ENCODE measurements at regions not wholly inside any gene's neighbourhood (a gene's known extent, or its start where the extent isn't known, plus 50 kb on each side); places are given as distances from the start of the nearest gene placed in this dataset.

DNA sequence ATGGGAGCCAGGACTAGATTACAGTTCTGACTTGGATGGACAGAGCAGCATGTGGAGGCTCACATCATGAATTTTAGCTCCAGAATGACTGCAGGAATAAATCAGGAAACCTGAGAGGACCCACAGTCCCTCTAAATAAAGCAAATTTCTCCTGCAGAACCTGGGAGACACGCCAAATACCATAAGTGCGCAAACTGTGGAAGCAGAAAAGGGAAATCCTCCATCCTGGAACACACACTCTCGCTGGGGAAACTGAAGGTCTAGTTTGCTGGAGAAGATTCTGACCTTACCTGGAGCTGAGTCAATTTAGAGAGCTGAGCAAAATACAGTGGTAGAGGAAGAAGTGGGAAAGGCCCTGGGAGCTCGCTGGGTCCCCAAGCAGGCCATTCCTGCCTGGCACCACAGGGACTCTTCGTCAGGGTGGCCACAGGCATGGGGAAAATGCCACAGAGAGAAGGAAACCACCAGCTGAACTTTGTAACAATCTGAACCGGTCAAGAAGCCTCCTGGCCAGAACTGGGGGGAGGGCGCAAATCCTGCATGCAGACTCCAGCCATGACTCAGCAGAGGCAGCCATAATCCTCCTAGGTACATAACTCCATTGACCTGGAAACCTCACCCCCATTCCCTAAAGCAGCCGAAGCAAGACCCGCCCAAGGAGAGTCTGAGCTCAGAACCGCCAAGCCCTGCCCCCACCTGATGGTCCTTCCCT, 390.9 kb downstream of the LRRC70 start:
- DNase-seq (no peak), ATAC-seq (no peak)
- TF ChIP-seq, protein P1, sequence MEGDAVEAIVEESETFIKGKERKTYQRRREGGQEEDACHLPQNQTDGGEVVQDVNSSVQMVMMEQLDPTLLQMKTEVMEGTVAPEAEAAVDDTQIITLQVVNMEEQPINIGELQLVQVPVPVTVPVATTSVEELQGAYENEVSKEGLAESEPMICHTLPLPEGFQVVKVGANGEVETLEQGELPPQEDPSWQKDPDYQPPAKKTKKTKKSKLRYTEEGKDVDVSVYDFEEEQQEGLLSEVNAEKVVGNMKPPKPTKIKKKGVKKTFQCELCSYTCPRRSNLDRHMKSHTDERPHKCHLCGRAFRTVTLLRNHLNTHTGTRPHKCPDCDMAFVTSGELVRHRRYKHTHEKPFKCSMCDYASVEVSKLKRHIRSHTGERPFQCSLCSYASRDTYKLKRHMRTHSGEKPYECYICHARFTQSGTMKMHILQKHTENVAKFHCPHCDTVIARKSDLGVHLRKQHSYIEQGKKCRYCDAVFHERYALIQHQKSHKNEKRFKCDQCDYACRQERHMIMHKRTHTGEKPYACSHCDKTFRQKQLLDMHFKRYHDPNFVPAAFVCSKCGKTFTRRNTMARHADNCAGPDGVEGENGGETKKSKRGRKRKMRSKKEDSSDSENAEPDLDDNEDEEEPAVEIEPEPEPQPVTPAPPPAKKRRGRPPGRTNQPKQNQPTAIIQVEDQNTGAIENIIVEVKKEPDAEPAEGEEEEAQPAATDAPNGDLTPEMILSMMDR (IDR thresholded peaks at IDR 0.05), result no peak
- no peaks in the 10 kb centered on the region for H3K9me3 ChIP-seq
- H3K27ac ChIP-seq, result no peak overlapping the region
- H3K4me3 ChIP-seq, result no peak overlapping the region
- intact Hi-C loops (cut with DNase I), result no loop called here
- no peaks in the 10 kb centered on the region for H3K36me3 ChIP-seq (ENCODE audit: insufficient read depth in 1 of 2, low read depth in 1 of 2)
- WGBS, 3 donors, result 78 to 81% (median 80%) methylated on average over 10 of the region's 10 CpGs
- H3K27me3 ChIP-seq (ENCODE audit: insufficient read depth in 3 of 3, low read length in 2 of 3), result no peaks in the 10 kb centered on the region
- no peaks in the 10 kb centered on the region for H3K4me1 ChIP-seq

DNA sequence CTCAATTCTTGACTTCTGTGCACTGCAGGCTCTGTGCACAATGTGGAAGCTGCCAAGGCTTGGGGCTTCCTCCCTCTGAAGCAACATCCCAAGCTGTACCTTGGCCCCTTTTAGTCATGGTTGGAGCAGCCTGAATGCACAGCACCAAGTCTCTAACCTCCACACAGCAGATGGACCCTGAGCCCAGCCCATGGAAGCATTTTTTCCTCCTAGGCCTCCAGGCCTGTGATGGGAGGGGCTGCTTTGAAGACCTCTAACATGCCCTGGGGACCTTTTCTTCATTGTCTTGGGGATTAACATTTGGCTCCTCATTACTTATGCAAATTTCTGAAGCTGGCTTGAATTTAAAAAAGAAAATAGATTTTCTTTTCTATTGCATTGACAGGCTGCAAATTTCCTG, 385.8 kb downstream of the LRRC70 start:
- intact Hi-C loops (cut with DNase I), result no loop called here
- Histone ChIP-seq H3K4me1 (no peaks in the 10 kb centered on the region), H3K36me3 (ENCODE audit: insufficient read depth in 1 of 2, low read depth in 1 of 2) (no peaks in the 10 kb centered on the region), H3K27me3 (ENCODE audit: insufficient read depth in 3 of 3, low read length in 2 of 3) (no peaks in the 10 kb centered on the region), H3K4me3 (no peak overlapping the region), H3K9me3 (no peaks in the 10 kb centered on the region), H3K27ac (no peak overlapping the region)
- DNase-seq (no peak), ATAC-seq (no peak)
- TF ChIP-seq, protein P1 (IDR thresholded peaks at IDR 0.05), result no peak

DNA sequence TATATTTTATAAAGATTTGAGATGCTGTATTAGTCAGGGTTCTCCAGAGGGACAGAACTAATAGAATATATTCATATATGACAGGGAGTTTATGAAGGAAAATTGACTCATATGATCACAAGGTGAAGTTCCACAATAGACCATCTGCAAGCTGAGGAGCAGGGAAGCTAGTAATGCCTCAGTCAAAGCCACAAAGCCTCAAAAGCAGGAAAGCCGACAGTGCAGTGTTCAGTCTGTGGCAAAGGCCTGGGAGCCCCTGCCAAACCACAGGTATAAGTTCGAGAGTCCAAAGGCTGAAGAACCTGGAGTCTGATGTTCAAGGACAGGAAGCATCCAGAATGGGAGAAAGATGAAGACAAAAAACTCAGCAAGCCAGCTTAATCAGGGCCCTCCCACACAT, 382.2 kb downstream of the LRRC70 start:
- TF ChIP-seq, protein P1 (IDR thresholded peaks at IDR 0.05), result no peak
- H3K27me3 ChIP-seq (ENCODE audit: insufficient read depth in 3 of 3, low read length in 2 of 3), result no peaks in the 10 kb centered on the region
- H3K4me3 ChIP-seq, result no peak overlapping the region
- WGBS, 3 donors, result 74 to 80% (median 80%) methylated on average over 2 of the region's 2 CpGs
- no peaks in the 10 kb centered on the region for H3K4me1 ChIP-seq
- no peak for ATAC-seq
- intact Hi-C loops (cut with DNase I), result no loop called here
- no peak for DNase-seq
- H3K9me3 ChIP-seq, result no peaks in the 10 kb centered on the region
- H3K36me3 ChIP-seq (ENCODE audit: insufficient read depth in 1 of 2, low read depth in 1 of 2), result no peaks in the 10 kb centered on the region
- no peak overlapping the region for H3K27ac ChIP-seq

DNA sequence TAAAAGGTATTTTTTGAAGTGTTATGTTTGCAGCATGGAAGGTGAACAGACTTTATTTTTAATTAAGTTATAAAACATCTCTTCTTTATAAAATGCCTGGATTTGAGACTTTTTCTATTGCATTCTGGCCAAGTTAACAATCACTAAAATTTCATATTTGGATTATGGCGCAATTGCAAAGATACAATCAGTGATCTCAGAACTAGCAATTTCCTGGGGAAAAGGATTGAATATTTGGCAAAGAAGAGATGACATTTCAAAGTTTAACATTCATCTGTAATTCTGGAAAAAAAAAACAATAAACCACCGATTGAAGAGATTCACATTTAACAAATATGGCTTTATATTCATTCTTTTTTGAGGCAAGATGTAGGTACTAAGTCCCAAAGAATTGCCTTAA, 378.0 kb downstream of the LRRC70 start:
- no peaks in the 10 kb centered on the region for H3K9me3 ChIP-seq
- WGBS, 3 donors, result 61 to 70% (median 64%) methylated on average over 2 of the region's 2 CpGs

More for the DNA sequence above, 378.0 kb downstream of the LRRC70 start:
- ATAC-seq, result no peak
- DNase-seq, result no peak
- intact Hi-C loops (cut with DNase I), result no loop called here
- H3K4me1 ChIP-seq, result no peaks in the 10 kb centered on the region
- no peak overlapping the region for H3K4me3 ChIP-seq
- TF ChIP-seq, protein P1 (IDR thresholded peaks at IDR 0.05), result no peak
- no peak overlapping the region for H3K27ac ChIP-seq
- H3K27me3 ChIP-seq (ENCODE audit: insufficient read depth in 3 of 3, low read length in 2 of 3), result no peaks in the 10 kb centered on the region
- no peaks in the 10 kb centered on the region for H3K36me3 ChIP-seq (ENCODE audit: insufficient read depth in 1 of 2, low read depth in 1 of 2)
